GM18873 (cell line): ENCODE measurements at regions not wholly inside any gene's neighbourhood (a gene's known extent, or its start where the extent isn't known, plus 50 kb on each side); places are given as distances from the start of the nearest gene placed in this dataset.

Source experiments
- ATAC-seq: cut with Tn5 transposase; IDR thresholded peaks from one replicate; pipeline ENCODE4 v1.9.1; 2021; ENCODE audit warnings: mild to moderate bottlenecking, moderate library complexity, moderate number of reproducible peaks; ENCODE audit not compliant: unreplicated experiment, low FRiP score

GRCh38 chr14:83779266-83779665 is 1750.7 kb upstream of the FLRT2 start:
- no peak for ATAC-seq

- ATAC-seq, result no peak
Observed at GRCh38 chr14:83780321-83780720, 1749.6 kb upstream of the FLRT2 start.

GRCh38 chr14:83798421-83798820 is 1731.5 kb upstream of the FLRT2 start:
- ATAC-seq, result no peak

- ATAC-seq, result no peak
Observed at GRCh38 chr14:83799233-83799632, 1730.7 kb upstream of the FLRT2 start.

- no peak for ATAC-seq
Observed at GRCh38 chr14:83814896-83815295, 1715.0 kb upstream of the FLRT2 start.

- no peak for ATAC-seq
Observed at GRCh38 chr14:83816761-83817160, 1713.2 kb upstream of the FLRT2 start.

- ATAC-seq, result no peak
Observed at GRCh38 chr14:83825843-83826242, 1704.1 kb upstream of the FLRT2 start.

- no peak for ATAC-seq
Observed at GRCh38 chr14:83826838-83827237, 1703.1 kb upstream of the FLRT2 start.

- no peak for ATAC-seq
Observed at GRCh38 chr14:83827383-83827782, 1702.6 kb upstream of the FLRT2 start.

- ATAC-seq, result no peak
Observed at GRCh38 chr14:83828406-83828805, 1701.5 kb upstream of the FLRT2 start.

GRCh38 chr14:83830316-83830715 is 1699.6 kb upstream of the FLRT2 start:
- ATAC-seq, result no peak

- no peak for ATAC-seq
Observed at GRCh38 chr14:83838226-83838625, 1691.7 kb upstream of the FLRT2 start.

GRCh38 chr14:83842547-83842946 is 1687.4 kb upstream of the FLRT2 start:
- ATAC-seq, result no peak

- no peak for ATAC-seq
Observed at GRCh38 chr14:83847102-83847501, 1682.8 kb upstream of the FLRT2 start.

GRCh38 chr14:83850092-83850491 is 1679.9 kb upstream of the FLRT2 start:
- no peak for ATAC-seq

GRCh38 chr14:83856334-83856733 is 1673.6 kb upstream of the FLRT2 start:
- no peak for ATAC-seq

GRCh38 chr14:83860631-83861155 is 1669.3 kb upstream of the FLRT2 start:
- no peak for ATAC-seq

GRCh38 chr14:83863042-83863774 is 1666.7 kb upstream of the FLRT2 start:
- ATAC-seq, result no peak

- no peak for ATAC-seq
Observed at GRCh38 chr14:83864106-83864505, 1665.8 kb upstream of the FLRT2 start.

- ATAC-seq, result no peak
Observed at GRCh38 chr14:83867566-83868225, 1662.2 kb upstream of the FLRT2 start.

GRCh38 chr14:83870546-83871270 is 1659.2 kb upstream of the FLRT2 start:
- no peak for ATAC-seq
